HCT116 (cell line): ENCODE measurements at regions not wholly inside any gene's neighbourhood (a gene's known extent, or its start where the extent isn't known, plus 50 kb on each side); places are given as distances from the start of the nearest gene placed in this dataset.

Experiments used
- ATAC-seq: fragments of 200-7000 bp; cut with Tn5 transposase; 2 replicates; pipeline ENCODE4 v1.9.1; 2020; ENCODE audit warnings: mild to moderate bottlenecking, moderate library complexity
- BruUV-seq: library from RNA; stranded (reverse); fragments of 400-500 nt; replicated peaks from 2 replicates; lab custom pipeline; 2021; lab: Mats Ljungman, UMichigan
- CTCF ChIA-PET: fragments of 300-600 bp; sonication (Branson Sonifier 250); formaldehyde crosslinking; loops from one replicate; lab custom pipeline; 2021; ENCODE audit warnings: antibody characterized with exemption; lab: Charles Lee
- POLR2A ChIA-PET: fragments of 300-600, 350-600 bp; sonication (Branson Sonifier 250); formaldehyde crosslinking; loops from one replicate; lab custom pipeline; 2021; ENCODE audit warnings: antibody characterized with exemption; lab: Charles Lee
- RAD21 ChIA-PET, 2 experiments: fragments of 300-600 bp; sonication (Branson Sonifier 250); formaldehyde crosslinking; loops; one replicate each; lab custom pipeline; 2023; ENCODE audit warnings: low total read pairs in 2 of 2; ENCODE audit not compliant: uncharacterized antibody in 2 of 2, unreplicated experiment in 2 of 2, low non-redundant PET in 1 of 2; lab: Charles Lee
- DNase-seq: peaks from one replicate; pipeline ENCODE4 v3.0.0-alpha.2; 2010; ENCODE audit warnings: low read depth, low spot score
- H2AFZ ChIP-seq: fragments of 200-600 bp; shearing (Covaris generic), sonication (generic); 2 replicates; pipeline ENCODE4 v1.6.1; 2017; ENCODE audit warnings: low read depth, mixed run types, mixed read lengths, antibody characterized with exemption, low read length; ENCODE audit not compliant: poor library complexity, severe bottlenecking
- H3K27ac ChIP-seq: 2 replicates; pipeline ENCODE4 v1.5.1; 2012; ENCODE audit warnings: low read depth, low read length
- H3K27me3 ChIP-seq: fragments of 200-600 bp; sonication (generic); 2 replicates; pipeline ENCODE4 v1.6.1; 2016; ENCODE audit warnings: mixed run types, low read length, mixed read lengths; ENCODE audit not compliant: insufficient read depth
- H3K36me3 ChIP-seq, 2 experiments: fragments of 200-500 bp in 1 of 2; fragments of 200-600 bp in 1 of 2; sonication (Bioruptor generic) in 1 of 2; sonication (generic) in 1 of 2; 2 replicates each; pipeline versions ENCODE4 v1.5.1 to v1.6.1; 2014 to 2016; ENCODE audit warnings: low read length in 2 of 2, inconsistent platforms in 1 of 2, mixed read lengths in 1 of 2, mixed run types in 1 of 2; ENCODE audit not compliant: insufficient read depth in 2 of 2, control insufficient read depth in 1 of 2
- H3K4me1 ChIP-seq, 2 experiments: fragments of 200-600 bp in 1 of 2; sonication (generic) in 1 of 2; 2 replicates each; pipeline versions ENCODE4 v1.5.1 to v1.6.1; 2012 to 2017; ENCODE audit warnings: low read length in 2 of 2, inconsistent platforms in 1 of 2, mild to moderate bottlenecking in 1 of 2, mixed read lengths in 1 of 2, mixed run types in 1 of 2, moderate library complexity in 1 of 2; ENCODE audit not compliant: insufficient read depth in 2 of 2, control insufficient read depth in 1 of 2
- H3K4me2 ChIP-seq: fragments of 200-600 bp; sonication (generic); 2 replicates; pipeline ENCODE4 v1.6.1; 2017; ENCODE audit warnings: mixed run types, low read length, mixed read lengths
- H3K4me3 ChIP-seq, 2 experiments: fragments of 200-600 bp in 1 of 2; sonication (generic) in 1 of 2; replicated peaks in 1 of 2; 2 replicates each; pipeline ENCODE4 v1.5.1; 2011 to 2016; ENCODE audit warnings: low read length in 2 of 2, control low read depth in 1 of 2, low read depth in 1 of 2, mild to moderate bottlenecking in 1 of 2, mixed read lengths in 1 of 2, mixed run types in 1 of 2
- H3K79me2 ChIP-seq: fragments of 200-600 bp; sonication (generic); 2 replicates; pipeline ENCODE4 v1.6.1; 2017; ENCODE audit warnings: mild to moderate bottlenecking, mixed run types, low read length, moderate library complexity, mixed read lengths; ENCODE audit not compliant: insufficient read depth
- H3K9ac ChIP-seq: fragments of 200-600 bp; sonication (generic); 2 replicates; pipeline ENCODE4 v1.6.1; 2016; ENCODE audit warnings: low read length, mixed read lengths
- H3K9me2 ChIP-seq: fragments of 200-600 bp; sonication (generic), shearing (Covaris generic); 2 replicates; pipeline ENCODE4 v1.6.1; 2017; ENCODE audit warnings: mixed run types, mild to moderate bottlenecking, moderate library complexity; ENCODE audit not compliant: insufficient read depth
- H3K9me3 ChIP-seq, 2 experiments: fragments of 200-500 bp in 1 of 2; fragments of 200-600 bp in 1 of 2; sonication (Bioruptor generic) in 1 of 2; sonication (generic) in 1 of 2; 2 replicates each; pipeline ENCODE4 v1.6.1; 2014 to 2017; ENCODE audit warnings: low read length in 2 of 2, mixed read lengths in 2 of 2, inconsistent platforms in 1 of 2, low read depth in 1 of 2, mild to moderate bottlenecking in 1 of 2, mixed run types in 1 of 2, moderate library complexity in 1 of 2; ENCODE audit not compliant: control insufficient read depth in 1 of 2, insufficient read depth in 1 of 2
- H4K20me1 ChIP-seq: fragments of 200-600 bp; sonication (generic), shearing (Covaris generic); 2 replicates; pipeline ENCODE4 v1.6.1; 2017; ENCODE audit warnings: mixed run types, mild to moderate bottlenecking, moderate library complexity; ENCODE audit not compliant: insufficient read depth
- CBX3 ChIP-seq: IDR thresholded peaks from 2 replicates; pipeline ENCODE4 v1.6.1; 2012; ENCODE audit warnings: low read depth
- CEBPB ChIP-seq: IDR thresholded peaks from 2 replicates; pipeline ENCODE4 v1.6.1; 2012; ENCODE audit warnings: low read depth
- EGR1 ChIP-seq: IDR thresholded peaks from 2 replicates; pipeline ENCODE4 v1.6.1; 2012; ENCODE audit warnings: low read depth
- ELF1 ChIP-seq: IDR thresholded peaks from 2 replicates; pipeline ENCODE4 v1.6.1; 2012; ENCODE audit warnings: low read depth, borderline replicate concordance
- EZH2phosphoT487 ChIP-seq: fragments of 200-600 bp; IDR thresholded peaks from 2 replicates; pipeline ENCODE4 v1.6.1; 2018; ENCODE audit warnings: antibody characterized with exemption, borderline replicate concordance
- JUND ChIP-seq: IDR thresholded peaks from 2 replicates; pipeline ENCODE4 v1.6.1; 2012
- POLR2A ChIP-seq: IDR thresholded peaks from 2 replicates; pipeline ENCODE4 v1.7.0; 2011; ENCODE audit warnings: borderline replicate concordance; ENCODE audit not compliant: insufficient read depth, insufficient read length; ENCODE audit errors: extremely low read depth
- POLR2AphosphoS5 ChIP-seq: IDR thresholded peaks from 2 replicates; pipeline ENCODE4 v1.6.1; 2011; ENCODE audit warnings: mild to moderate bottlenecking, low read depth, low read length, moderate library complexity
- SIN3A ChIP-seq: IDR thresholded peaks from 2 replicates; pipeline ENCODE4 v1.6.1; 2012; ENCODE audit warnings: low read depth
- SP1 ChIP-seq: IDR thresholded peaks from 2 replicates; pipeline ENCODE4 v1.6.1; 2012; ENCODE audit warnings: low read depth
- YY1 ChIP-seq: IDR thresholded peaks from 2 replicates; pipeline ENCODE4 v1.6.1; 2011; ENCODE audit warnings: low read length, low read depth, moderate library complexity, mild to moderate bottlenecking; ENCODE audit not compliant: insufficient replicate concordance; ENCODE audit errors: extremely low read depth
- ZNF274 ChIP-seq: fragments of 200-500 bp; sonication (Bioruptor generic); IDR thresholded peaks from 2 replicates; pipeline ENCODE4 v1.6.1; 2014; ENCODE audit warnings: mild to moderate bottlenecking, low read depth, low read length, inconsistent platforms
- intact Hi-C: fragments of 100-400 bp; cut with micrococcal nuclease; formaldehyde crosslinking; loops from 2 replicates; pipeline ENCODE4 v1.10.0; 2022
- TF ChIP-seq, protein P1 (sequence below): IDR thresholded peaks from 2 replicates; pipeline ENCODE4 v1.6.1; 2012; ENCODE audit warnings: low read depth
- TF ChIP-seq, protein P2 (sequence below): IDR thresholded peaks from 2 replicates; pipeline ENCODE4 v1.6.1; 2012
- TF ChIP-seq, protein P3 (sequence below): IDR thresholded peaks from 2 replicates; pipeline ENCODE4 v1.6.1; 2011; ENCODE audit warnings: mild to moderate bottlenecking, low read length, moderate library complexity; ENCODE audit not compliant: insufficient replicate concordance; ENCODE audit errors: extremely low read depth
- TF ChIP-seq, protein P4 (sequence below), 3 experiments: fragments of 200-600 bp in 1 of 3; sonication (generic) in 1 of 3; IDR thresholded peaks in 2 of 3; conservative IDR thresholded peaks in 1 of 3; 2 replicates each; pipeline ENCODE4 v1.5.1; 2012 to 2017; ENCODE audit warnings: low read depth in 2 of 3, low read length in 2 of 3, antibody characterized with exemption in 1 of 3, borderline replicate concordance in 1 of 3, control low read depth in 1 of 3, mild to moderate bottlenecking in 1 of 3, mixed read lengths in 1 of 3, mixed run types in 1 of 3, moderate library complexity in 1 of 3; ENCODE audit not compliant: insufficient read depth in 1 of 3
- TF ChIP-seq, protein P5 (sequence below): IDR thresholded peaks from 2 replicates; pipeline ENCODE4 v1.6.1; 2012

DNA sequence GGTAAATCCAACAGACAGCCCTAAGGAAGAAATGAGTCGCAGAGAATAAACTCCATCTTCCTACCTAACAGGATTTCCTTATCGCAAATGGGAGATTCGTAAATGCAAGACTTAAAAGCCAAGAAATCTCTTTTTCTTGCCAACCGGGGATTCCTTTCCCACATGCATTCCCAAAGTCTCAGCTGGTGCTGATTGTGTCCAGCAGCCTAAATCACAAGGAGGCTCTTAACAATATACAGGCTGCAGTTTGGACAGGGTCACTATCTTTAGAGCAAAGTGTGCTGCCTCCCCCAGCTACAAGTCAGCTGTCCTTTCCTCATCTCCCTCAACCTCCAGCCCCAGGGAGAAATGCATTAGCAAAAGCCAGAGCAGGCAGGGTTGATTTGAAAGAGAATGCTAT, 189.8 kb upstream of the PLXNA2 start (continued):
- TF ChIP-seq, protein P1, sequence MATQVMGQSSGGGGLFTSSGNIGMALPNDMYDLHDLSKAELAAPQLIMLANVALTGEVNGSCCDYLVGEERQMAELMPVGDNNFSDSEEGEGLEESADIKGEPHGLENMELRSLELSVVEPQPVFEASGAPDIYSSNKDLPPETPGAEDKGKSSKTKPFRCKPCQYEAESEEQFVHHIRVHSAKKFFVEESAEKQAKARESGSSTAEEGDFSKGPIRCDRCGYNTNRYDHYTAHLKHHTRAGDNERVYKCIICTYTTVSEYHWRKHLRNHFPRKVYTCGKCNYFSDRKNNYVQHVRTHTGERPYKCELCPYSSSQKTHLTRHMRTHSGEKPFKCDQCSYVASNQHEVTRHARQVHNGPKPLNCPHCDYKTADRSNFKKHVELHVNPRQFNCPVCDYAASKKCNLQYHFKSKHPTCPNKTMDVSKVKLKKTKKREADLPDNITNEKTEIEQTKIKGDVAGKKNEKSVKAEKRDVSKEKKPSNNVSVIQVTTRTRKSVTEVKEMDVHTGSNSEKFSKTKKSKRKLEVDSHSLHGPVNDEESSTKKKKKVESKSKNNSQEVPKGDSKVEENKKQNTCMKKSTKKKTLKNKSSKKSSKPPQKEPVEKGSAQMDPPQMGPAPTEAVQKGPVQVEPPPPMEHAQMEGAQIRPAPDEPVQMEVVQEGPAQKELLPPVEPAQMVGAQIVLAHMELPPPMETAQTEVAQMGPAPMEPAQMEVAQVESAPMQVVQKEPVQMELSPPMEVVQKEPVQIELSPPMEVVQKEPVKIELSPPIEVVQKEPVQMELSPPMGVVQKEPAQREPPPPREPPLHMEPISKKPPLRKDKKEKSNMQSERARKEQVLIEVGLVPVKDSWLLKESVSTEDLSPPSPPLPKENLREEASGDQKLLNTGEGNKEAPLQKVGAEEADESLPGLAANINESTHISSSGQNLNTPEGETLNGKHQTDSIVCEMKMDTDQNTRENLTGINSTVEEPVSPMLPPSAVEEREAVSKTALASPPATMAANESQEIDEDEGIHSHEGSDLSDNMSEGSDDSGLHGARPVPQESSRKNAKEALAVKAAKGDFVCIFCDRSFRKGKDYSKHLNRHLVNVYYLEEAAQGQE: no peak
- TF ChIP-seq CEBPB: no peak
- TF ChIP-seq, all 23 proteins: peak for 0

DNA sequence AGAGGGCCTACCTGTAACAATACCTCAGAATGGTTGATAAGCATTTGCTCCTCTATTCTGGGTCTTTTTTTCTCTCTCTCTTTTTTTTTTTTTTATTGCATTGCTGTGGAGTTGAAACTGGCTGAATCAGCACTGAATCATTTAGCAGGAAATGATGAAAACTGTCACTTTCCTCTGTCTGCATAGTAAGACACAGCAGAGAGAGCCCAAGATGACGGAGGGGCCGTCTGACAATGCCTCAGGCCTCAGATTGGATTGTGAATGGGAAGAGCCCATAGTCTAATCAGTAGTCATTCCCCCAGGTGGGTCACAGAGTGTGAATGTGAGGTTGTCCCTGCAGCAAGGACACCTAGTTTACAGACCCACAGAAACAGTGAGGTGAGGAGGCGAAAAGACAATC, 193.2 kb upstream of the PLXNA2 start:
- BruUV-seq: no TSS peak
- H2AFZ ChIP-seq: no peak overlapping the region
- H3K4me1 ChIP-seq: no peaks in the 10 kb centered on the region
- no peak for DNase-seq
- no peak overlapping the region for H3K4me3 ChIP-seq
- no peaks in the 10 kb centered on the region for H3K9me3 ChIP-seq
- TF ChIP-seq EZH2phosphoT487 (no peak), POLR2AphosphoS5 (no peak), ZNF274 (no peak), CBX3 (no peak), SP1 (no peak), YY1 (no peak), JUND (no peak), EGR1 (no peak), CEBPB (no peak), ELF1 (no peak), SIN3A (no peak), POLR2A (no peak)
- TF ChIP-seq, protein P2, sequence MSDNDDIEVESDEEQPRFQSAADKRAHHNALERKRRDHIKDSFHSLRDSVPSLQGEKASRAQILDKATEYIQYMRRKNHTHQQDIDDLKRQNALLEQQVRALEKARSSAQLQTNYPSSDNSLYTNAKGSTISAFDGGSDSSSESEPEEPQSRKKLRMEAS: no peak
- TF ChIP-seq, protein P3, sequence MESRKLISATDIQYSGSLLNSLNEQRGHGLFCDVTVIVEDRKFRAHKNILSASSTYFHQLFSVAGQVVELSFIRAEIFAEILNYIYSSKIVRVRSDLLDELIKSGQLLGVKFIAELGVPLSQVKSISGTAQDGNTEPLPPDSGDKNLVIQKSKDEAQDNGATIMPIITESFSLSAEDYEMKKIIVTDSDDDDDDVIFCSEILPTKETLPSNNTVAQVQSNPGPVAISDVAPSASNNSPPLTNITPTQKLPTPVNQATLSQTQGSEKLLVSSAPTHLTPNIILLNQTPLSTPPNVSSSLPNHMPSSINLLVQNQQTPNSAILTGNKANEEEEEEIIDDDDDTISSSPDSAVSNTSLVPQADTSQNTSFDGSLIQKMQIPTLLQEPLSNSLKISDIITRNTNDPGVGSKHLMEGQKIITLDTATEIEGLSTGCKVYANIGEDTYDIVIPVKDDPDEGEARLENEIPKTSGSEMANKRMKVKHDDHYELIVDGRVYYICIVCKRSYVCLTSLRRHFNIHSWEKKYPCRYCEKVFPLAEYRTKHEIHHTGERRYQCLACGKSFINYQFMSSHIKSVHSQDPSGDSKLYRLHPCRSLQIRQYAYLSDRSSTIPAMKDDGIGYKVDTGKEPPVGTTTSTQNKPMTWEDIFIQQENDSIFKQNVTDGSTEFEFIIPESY: no peak
- TF ChIP-seq, protein P4, sequence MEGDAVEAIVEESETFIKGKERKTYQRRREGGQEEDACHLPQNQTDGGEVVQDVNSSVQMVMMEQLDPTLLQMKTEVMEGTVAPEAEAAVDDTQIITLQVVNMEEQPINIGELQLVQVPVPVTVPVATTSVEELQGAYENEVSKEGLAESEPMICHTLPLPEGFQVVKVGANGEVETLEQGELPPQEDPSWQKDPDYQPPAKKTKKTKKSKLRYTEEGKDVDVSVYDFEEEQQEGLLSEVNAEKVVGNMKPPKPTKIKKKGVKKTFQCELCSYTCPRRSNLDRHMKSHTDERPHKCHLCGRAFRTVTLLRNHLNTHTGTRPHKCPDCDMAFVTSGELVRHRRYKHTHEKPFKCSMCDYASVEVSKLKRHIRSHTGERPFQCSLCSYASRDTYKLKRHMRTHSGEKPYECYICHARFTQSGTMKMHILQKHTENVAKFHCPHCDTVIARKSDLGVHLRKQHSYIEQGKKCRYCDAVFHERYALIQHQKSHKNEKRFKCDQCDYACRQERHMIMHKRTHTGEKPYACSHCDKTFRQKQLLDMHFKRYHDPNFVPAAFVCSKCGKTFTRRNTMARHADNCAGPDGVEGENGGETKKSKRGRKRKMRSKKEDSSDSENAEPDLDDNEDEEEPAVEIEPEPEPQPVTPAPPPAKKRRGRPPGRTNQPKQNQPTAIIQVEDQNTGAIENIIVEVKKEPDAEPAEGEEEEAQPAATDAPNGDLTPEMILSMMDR (IDR thresholded peaks at IDR 0.05 in 2 of 3, conservative IDR thresholded peaks at IDR 0.05 in 1 of 3; ENCODE audit: borderline replicate concordance in 1 of 3, insufficient read depth in 1 of 3, low read depth in 2 of 3, low read length in 2 of 3): no peak
- TF ChIP-seq, protein P5, sequence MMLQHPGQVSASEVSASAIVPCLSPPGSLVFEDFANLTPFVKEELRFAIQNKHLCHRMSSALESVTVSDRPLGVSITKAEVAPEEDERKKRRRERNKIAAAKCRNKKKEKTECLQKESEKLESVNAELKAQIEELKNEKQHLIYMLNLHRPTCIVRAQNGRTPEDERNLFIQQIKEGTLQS: no peak
- TF ChIP-seq, all 23 proteins: peak for 0
- H3K27ac ChIP-seq: no peak overlapping the region
- no peak overlapping the region for H3K9ac ChIP-seq
- CTCF ChIA-PET: no interaction called here
- no peaks in the 10 kb centered on the region for H3K79me2 ChIP-seq
- H3K36me3 ChIP-seq: no peaks in the 10 kb centered on the region
- H3K27me3 ChIP-seq: peaks cover 12% of the 10 kb centered on the region; the same call in 1 of the 2 replicates
- RAD21 ChIA-PET: no interaction called here
- intact Hi-C loops: no loop called here
- no peaks in the 10 kb centered on the region for H3K9me2 ChIP-seq
- no peak overlapping the region for H3K4me2 ChIP-seq
- POLR2A ChIA-PET: no interaction called here
- ATAC-seq: no peak
- no peaks in the 10 kb centered on the region for H4K20me1 ChIP-seq
